Cardiac fibroblast (primary cell): ENCODE measurements at regions not wholly inside any gene's neighbourhood (a gene's known extent, or its start where the extent isn't known, plus 50 kb on each side); places are given as distances from the start of the nearest gene placed in this dataset.
"Not testable (repeated sequence)": the region's sequence is repeated elsewhere in the genome, so short reads cannot be mapped to it uniquely, and the experiment has no call there.

ENCODE experiments used
- DNase-seq, 2 donors: peaks; one replicate each; pipeline versions ENCODE4 v3.0.0 to v3.0.0-alpha.2; 2010; ENCODE audit warnings: low read depth in 2 of 2
- H3K4me3 ChIP-seq, 2 donors: replicated peaks in 1 of 2; 1 replicate in 1 of 2; 2 replicates in 1 of 2; pipeline ENCODE4 v1.5.1; 2011; ENCODE audit warnings: low read depth in 2 of 2, low read length in 2 of 2, mild to moderate bottlenecking in 2 of 2, moderate library complexity in 1 of 2
- TF ChIP-seq, protein P1 (sequence below): IDR thresholded peaks from one replicate; pipeline ENCODE4 v1.5.1; 2011; ENCODE audit warnings: low read depth, mild to moderate bottlenecking, low read length, inconsistent platforms

GRCh38 chr6:137560184-137560563 is 66.0 kb upstream of the OLIG3 start:
- H3K4me3 ChIP-seq: no peak overlapping the region
- DNase-seq: no peak
- TF ChIP-seq, protein P1, sequence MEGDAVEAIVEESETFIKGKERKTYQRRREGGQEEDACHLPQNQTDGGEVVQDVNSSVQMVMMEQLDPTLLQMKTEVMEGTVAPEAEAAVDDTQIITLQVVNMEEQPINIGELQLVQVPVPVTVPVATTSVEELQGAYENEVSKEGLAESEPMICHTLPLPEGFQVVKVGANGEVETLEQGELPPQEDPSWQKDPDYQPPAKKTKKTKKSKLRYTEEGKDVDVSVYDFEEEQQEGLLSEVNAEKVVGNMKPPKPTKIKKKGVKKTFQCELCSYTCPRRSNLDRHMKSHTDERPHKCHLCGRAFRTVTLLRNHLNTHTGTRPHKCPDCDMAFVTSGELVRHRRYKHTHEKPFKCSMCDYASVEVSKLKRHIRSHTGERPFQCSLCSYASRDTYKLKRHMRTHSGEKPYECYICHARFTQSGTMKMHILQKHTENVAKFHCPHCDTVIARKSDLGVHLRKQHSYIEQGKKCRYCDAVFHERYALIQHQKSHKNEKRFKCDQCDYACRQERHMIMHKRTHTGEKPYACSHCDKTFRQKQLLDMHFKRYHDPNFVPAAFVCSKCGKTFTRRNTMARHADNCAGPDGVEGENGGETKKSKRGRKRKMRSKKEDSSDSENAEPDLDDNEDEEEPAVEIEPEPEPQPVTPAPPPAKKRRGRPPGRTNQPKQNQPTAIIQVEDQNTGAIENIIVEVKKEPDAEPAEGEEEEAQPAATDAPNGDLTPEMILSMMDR: no peak

DNA sequence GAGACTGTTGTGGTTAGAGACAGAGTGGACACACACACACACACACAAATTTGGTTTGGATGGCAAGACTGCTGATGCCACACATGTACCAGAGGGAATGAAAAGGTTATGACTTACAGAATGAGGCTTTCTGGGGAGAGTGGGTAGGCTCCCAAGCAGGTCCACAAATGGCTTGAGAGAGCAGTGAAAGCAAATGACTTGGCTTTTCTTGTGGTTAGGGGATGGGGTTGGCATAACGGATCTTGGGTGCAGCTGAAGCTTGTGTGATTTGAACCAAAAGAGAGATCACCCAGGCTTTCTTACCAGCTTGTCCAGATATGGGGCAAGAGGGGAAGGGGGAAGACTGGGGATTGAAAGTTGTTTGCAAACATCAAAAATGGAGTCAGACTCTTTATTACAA is 73.9 kb upstream of the OLIG3 start:
- TF ChIP-seq, protein P1: no peak
- no peak for DNase-seq

DNA sequence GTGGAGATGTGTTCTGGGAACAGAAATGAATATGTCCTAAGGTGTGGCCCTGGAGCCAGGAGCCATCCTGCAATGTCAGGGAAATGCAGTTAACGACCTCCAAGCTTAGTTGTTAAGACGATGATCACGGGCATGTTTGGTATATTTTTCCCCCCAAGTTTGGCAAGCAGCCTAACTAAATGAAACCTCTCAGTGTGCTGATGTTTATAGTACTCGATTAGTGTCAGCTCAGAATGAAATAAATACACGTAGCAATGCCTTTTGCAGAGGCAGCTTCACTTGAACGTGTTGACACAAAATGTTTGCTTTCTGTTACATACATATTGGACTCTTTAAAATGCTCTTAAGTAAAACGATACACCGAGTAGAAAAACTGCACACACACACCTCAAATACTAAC is 76.2 kb upstream of the OLIG3 start:
- TF ChIP-seq, protein P1: no peak
- DNase-seq: no peak
- no peak overlapping the region for H3K4me3 ChIP-seq

More for the DNA sequence above, 73.9 kb upstream of the OLIG3 start:
- H3K4me3 ChIP-seq: no peak overlapping the region

DNA sequence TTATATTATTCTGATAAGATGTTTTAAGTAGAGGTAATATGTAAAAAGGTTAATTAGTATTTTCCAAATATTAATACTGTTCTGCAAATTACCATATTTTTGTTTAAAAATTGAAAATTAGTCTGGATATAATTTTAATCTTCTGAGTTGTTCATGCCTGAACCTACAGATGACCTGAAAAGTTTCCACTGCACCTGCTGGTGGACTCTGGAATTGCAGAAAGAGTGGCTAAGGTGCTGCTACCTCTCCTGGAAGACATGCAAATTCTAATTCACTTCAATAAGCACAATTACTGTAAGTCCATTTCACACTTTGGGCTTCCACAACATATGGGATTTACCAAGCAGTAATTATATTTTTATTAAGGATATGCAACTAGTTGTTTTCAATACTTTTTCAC is 77.7 kb upstream of the OLIG3 start:
- no peak overlapping the region for H3K4me3 ChIP-seq
- TF ChIP-seq, protein P1: peak; percentile 78
- DNase-seq: peak; percentile 19 to 41

DNA sequence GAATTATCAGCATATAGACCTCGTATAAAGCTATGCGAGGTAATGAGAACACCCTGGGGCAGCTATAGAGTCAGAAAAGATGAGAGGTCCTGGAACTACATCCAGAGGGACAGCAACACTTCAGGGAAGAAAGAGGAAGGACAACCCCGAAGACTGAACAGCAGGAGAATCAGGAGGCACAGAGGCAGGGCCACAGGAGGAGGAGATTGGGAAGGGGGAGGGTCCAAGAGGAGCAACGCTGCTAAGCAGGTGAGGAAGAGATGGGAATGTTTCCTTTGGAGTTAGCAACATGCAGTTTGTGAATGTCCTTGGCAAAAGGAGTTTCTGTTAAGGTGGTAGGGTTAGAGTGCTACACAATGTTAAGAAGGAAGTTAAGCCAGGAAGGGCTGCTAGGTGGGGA is 79.5 kb upstream of the OLIG3 start:
- no peak for DNase-seq
- no peak overlapping the region for H3K4me3 ChIP-seq
- TF ChIP-seq, protein P1: no peak

DNA sequence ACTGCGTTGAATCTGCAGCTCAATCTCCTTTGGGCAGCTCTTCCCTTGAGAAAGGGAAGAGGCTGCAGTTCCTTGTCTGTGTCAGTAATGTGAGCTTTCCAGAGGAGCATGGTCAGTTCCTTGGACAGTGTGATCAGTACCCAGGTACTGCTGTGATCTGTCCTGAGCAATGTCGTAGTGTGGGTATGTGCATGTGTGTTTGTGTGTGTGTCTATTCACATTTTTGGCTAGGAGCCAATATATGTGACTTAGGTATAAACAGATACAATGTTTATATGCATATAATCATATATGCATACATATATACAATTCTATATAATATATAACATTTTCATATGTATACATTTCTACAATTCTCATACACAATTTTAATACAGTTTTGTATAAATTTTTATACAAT is 85.4 kb upstream of the OLIG3 start:
- DNase-seq: no peak
- TF ChIP-seq, protein P1: no peak
- H3K4me3 ChIP-seq: no peak overlapping the region

GRCh38 chr6:137581019-137581707 is 87.0 kb upstream of the OLIG3 start:
- DNase-seq: no peak
- H3K4me3 ChIP-seq: no peak overlapping the region
- TF ChIP-seq, protein P1: no peak

DNA sequence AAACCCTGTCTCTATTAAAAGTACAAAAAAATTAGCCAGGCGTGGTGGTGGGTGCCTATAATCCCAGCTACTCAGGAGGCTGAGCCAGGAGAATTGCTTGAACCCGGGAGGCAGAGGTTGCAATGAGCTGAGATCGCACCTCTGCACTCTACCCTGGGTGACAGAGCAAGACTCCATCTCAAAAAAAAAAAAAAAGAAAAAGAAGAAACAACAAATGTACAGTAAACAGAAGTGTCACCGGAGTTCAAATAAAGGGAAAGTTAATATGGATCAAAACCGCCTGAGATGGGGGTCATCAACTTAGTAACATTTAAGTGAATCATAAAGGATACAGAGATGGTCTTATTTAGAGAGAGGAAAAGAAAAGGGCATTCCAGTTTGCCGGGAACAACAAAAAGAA is 89.3 kb upstream of the OLIG3 start:
- not testable (repeated sequence) for DNase-seq, H3K4me3 ChIP-seq
